ENCODE measurements at regions not wholly inside any gene's neighbourhood (a gene's known extent, or its start where the extent isn't known, plus 50 kb on each side); places are given as distances from the start of the nearest gene placed in this dataset.

DNA sequence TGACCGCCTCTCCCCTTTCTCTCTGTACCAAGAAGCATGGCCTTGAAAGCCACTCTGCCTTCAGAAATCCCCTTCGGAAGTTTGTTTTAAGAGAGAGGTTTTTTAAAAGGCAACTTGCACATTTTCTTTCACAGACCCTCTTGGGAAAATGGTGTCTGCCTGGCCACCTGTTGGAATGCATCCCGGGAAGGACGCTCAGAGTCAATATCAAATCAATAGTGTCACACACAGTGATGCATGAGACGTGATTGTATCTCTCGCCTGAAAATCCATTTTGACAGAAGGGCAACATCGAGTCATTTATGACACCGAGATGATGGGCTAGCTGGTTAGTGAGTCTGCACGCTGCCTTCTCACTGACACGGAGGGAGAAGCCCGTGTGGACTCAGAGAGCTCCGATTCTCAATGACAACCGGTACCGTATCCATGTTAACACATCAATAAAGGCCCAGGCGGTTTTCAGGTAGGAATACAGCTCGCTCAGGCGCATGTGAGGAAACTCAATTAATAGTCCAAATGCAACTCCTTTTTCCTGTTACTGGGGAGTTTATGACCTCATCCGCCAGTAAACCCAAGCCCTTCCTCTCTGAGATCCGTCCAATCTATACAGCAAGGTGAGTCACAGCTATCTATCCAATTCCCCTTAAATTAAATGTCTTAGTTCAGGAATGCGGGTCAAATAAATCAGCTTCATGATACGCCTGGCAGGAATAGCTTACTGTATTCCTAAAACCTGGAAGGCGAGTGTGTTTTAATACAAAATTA lies 621.5 kb upstream of the MKI67 start:
- Mint-ChIP-seq H3K9me3 (no peaks in the 10 kb centered on the region), H3K4me3 (no peak overlapping the region), H3K36me3 (ENCODE audit: low read depth) (no peaks in the 10 kb centered on the region), H3K27me3 (peaks cover 5% of the 10 kb centered on the region), H3K27ac (no peak overlapping the region), H3K4me1 (no peaks in the 10 kb centered on the region)
- no peak for ATAC-seq (replicated peaks)

DNA sequence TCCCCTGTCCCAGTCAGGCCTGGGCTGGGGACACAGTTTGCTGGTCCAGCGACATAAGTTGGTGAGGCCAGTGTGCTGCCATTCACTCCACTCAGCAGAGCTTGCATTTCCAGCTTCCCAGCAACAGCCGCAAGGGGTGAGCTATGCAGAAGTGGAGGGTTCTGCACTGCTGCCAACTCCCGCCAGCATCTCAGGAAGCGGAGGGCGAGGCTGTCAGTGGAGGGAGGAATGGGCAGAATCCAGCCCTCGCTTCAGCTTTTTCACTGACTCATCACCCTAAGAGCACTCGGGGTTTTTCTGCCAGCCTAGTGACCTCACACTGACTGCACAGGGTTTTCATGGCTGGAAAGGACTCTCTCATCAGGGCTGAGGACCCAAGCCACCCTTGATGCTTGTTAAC lies 625.1 kb upstream of the MKI67 start:
- Mint-ChIP-seq H3K9me3 (no peaks in the 10 kb centered on the region), H3K4me1 (no peaks in the 10 kb centered on the region), H3K36me3 (ENCODE audit: low read depth) (no peaks in the 10 kb centered on the region), H3K27ac (no peak overlapping the region), H3K4me3 (no peak overlapping the region), H3K27me3 (no peaks in the 10 kb centered on the region)
- ATAC-seq (replicated peaks), result no peak

DNA sequence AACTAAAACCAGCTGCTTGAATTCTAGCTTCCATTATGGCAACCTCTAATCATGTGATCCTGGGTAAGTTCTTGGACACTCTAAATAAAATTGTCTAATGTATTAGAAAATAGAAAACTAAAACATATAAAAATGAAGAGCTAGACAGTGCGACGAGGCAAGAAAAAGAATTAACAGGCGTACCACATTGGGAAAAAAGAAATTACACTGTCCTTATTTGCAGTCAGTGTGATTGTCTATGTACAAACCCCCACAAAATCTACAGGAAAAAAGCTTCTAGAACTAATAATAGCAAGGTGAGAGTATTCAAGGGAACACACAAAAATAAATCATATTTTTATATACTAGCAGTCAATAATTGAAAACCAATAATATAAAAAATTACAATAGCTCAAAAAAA lies 625.6 kb upstream of the MKI67 start:
- H3K4me1 Mint-ChIP-seq, result no peaks in the 10 kb centered on the region
- ATAC-seq (replicated peaks), result no peak
- no peak overlapping the region for H3K4me3 Mint-ChIP-seq
- no peaks in the 10 kb centered on the region for H3K36me3 Mint-ChIP-seq (ENCODE audit: low read depth)
- no peaks in the 10 kb centered on the region for H3K9me3 Mint-ChIP-seq
- no peak overlapping the region for H3K27ac Mint-ChIP-seq
- H3K27me3 Mint-ChIP-seq, result no peaks in the 10 kb centered on the region

DNA sequence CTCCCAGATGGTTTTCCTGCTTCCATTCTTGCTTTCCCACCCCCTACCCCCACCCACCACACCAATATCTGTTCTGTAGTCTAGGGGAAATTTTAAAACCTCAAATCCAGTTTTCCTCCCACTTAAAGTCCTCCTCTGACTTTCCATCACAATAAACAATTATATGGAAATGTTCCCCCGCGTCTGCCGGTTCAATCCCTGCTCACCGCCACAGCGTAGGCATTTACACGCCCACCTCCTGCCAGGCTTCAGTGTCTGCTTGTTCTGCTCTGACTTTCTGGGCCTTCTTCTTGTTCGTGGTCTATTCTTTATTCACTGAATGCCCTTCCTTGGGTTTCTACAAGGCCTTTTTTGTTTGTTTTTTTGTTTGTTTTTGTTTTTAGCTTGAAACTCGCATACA lies 633.0 kb upstream of the MKI67 start:
- Mint-ChIP-seq H3K27me3 (peaks cover 3% of the 10 kb centered on the region), H3K36me3 (ENCODE audit: low read depth) (no peaks in the 10 kb centered on the region), H3K9me3 (no peaks in the 10 kb centered on the region), H3K4me1 (no peaks in the 10 kb centered on the region), H3K4me3 (no peak overlapping the region), H3K27ac (no peak overlapping the region)
- no peak for ATAC-seq (replicated peaks)

DNA sequence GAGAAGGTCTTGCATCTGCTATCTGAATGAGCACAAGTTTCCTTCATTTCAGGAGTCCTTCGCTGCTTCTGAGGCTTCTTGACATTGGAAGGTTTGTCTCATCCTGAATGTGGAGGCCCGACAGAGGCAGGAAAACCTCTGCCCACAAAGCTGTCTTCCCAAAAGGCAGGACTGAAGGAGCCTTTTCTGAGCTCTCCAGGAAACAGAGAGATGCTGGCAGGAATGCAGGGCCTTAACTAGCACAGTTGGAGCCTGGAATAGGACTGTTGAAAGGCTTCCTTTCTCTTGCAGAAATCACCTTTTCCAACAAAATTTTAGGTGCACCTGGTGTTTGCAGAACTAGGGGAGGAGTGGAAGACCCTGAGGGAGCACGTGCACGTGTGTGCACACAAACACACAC lies 637.4 kb upstream of the MKI67 start:
- H3K4me3 Mint-ChIP-seq, result no peak overlapping the region
- H3K27me3 Mint-ChIP-seq, result peaks cover 3% of the 10 kb centered on the region
- no peaks in the 10 kb centered on the region for H3K36me3 Mint-ChIP-seq (ENCODE audit: low read depth)
- H3K27ac Mint-ChIP-seq, result no peak overlapping the region
- no peak for ATAC-seq (replicated peaks)
- H3K9me3 Mint-ChIP-seq, result no peaks in the 10 kb centered on the region
- H3K4me1 Mint-ChIP-seq, result no peaks in the 10 kb centered on the region

DNA sequence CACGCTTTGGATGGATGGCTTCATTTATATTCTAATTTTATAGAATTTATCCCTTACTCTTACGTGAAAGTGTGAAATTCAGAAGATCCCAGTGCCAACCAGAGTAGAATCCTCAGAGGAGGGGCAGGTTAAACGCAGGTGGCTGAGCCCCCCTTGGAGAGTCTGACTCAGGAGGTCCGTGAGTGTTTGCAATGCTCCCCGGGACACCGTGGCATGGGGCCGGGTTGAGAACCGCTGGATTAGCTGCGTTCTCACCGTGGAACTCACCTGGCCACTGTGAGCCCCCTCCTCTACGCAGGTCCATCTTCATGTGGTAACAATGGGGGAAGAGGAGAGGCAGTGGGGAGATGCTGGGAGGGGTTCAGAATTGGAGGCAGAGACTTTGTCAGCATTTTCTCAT lies 638.0 kb upstream of the MKI67 start:
- no peak overlapping the region for H3K27ac Mint-ChIP-seq
- no peaks in the 10 kb centered on the region for H3K9me3 Mint-ChIP-seq
- H3K4me3 Mint-ChIP-seq, result no peak overlapping the region
- no peak for ATAC-seq (replicated peaks)
- peaks cover 3% of the 10 kb centered on the region for H3K27me3 Mint-ChIP-seq
- no peaks in the 10 kb centered on the region for H3K36me3 Mint-ChIP-seq (ENCODE audit: low read depth)
- no peaks in the 10 kb centered on the region for H3K4me1 Mint-ChIP-seq

DNA sequence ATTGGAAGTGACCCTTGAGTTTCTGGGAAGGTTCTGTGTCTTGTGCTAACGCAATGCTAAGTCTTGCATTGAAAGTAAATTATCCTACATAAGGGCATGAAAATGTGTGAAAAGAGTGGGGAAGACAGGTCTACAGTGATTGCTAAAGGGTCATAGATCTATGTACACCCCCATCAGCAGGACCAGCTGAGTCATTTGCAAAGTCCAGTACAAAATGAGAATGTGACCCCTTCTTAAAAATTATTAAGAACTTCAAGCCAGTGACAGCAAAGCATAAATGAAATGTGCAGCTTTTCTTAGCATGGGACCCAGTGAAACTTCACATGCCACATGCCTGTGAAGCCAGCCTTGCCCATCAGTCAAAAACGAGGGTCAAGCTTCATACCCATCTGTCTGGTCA lies 640.7 kb upstream of the MKI67 start:
- no peaks in the 10 kb centered on the region for H3K9me3 Mint-ChIP-seq
- H3K27ac Mint-ChIP-seq, result no peak overlapping the region
- H3K27me3 Mint-ChIP-seq, result no peaks in the 10 kb centered on the region
- no peak for ATAC-seq (replicated peaks)
- no peak overlapping the region for H3K4me3 Mint-ChIP-seq
- no peaks in the 10 kb centered on the region for H3K4me1 Mint-ChIP-seq
- no peaks in the 10 kb centered on the region for H3K36me3 Mint-ChIP-seq (ENCODE audit: low read depth)

DNA sequence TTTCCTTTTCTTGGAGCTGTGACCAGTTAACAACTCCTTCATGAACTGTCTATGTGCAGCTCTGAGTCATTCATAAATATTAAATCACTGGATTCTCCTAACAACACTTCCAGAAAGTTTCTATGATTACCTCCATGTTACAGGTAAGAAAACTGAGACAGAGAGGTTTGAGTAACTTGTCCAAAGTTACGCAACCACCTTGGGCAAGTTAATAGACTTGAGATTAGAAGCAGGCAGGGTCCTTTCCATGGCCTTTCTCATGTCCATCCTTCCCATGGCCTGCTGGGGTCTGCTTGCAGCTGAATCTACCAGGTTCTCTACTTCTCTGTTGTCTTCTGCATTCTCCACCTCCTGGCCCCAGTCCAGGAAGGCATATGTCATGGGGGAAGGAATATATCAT lies 648.8 kb upstream of the MKI67 start:
- no peaks in the 10 kb centered on the region for H3K4me1 Mint-ChIP-seq
- no peak overlapping the region for H3K27ac Mint-ChIP-seq
- H3K9me3 Mint-ChIP-seq, result peaks cover under 1% of the 10 kb centered on the region
- no peaks in the 10 kb centered on the region for H3K27me3 Mint-ChIP-seq
- no peaks in the 10 kb centered on the region for H3K36me3 Mint-ChIP-seq (ENCODE audit: low read depth)
- no peak overlapping the region for H3K4me3 Mint-ChIP-seq
- no peak for ATAC-seq (replicated peaks)

DNA sequence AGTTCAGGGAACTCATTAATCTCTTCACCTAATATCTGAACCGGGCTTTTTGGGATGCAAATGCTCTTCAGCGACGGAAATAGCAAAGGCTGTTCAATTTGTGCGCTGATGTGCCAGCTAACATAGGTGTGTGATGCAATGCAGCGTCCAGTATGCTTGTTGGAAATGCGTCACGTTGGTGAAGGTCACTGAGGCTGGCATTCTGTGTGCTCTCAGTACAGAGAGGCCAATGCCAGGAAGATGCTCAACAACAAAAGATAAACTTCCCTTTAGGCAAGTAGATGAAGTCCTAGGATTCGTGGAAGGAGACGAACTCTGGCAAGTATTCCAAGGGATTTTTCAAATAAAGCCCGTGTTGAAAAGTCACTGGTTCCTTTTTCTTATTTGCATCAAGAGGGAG lies 649.5 kb upstream of the MKI67 start:
- no peak for ATAC-seq (replicated peaks)
- H3K27ac Mint-ChIP-seq, result no peak overlapping the region
- no peak overlapping the region for H3K4me3 Mint-ChIP-seq
- no peaks in the 10 kb centered on the region for H3K36me3 Mint-ChIP-seq (ENCODE audit: low read depth)
- H3K9me3 Mint-ChIP-seq, result peaks cover 3% of the 10 kb centered on the region
- H3K4me1 Mint-ChIP-seq, result no peaks in the 10 kb centered on the region
- H3K27me3 Mint-ChIP-seq, result no peaks in the 10 kb centered on the region

DNA sequence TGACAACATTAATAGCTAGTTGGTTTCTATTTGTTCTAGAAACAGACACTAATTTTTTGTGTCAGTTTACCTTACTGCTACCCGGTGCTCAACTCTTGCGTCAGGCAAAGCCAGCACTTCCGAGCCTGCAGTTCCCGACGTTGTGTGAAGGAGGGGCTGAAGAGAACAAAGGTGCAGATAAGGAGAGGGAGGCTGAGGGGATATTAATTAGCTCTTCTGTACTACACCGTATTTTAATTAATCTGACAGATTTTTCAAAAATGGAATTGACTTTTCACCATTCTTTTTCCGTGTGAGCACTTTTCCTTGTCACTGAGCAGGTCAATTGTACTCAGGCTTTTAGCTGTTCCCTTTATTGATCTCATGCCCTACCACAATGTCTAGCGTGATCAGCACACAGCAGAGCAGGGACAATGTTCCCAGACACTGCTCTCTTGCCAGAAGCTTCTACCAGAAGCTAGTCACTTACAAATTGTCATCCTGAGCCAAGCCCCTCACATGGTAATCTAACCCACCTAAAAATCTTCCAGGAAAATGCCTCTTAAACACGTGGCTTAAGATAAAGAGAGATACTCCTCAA lies 650.5 kb upstream of the MKI67 start:
- H3K27ac Mint-ChIP-seq, result no peak overlapping the region
- ATAC-seq (replicated peaks), result no peak
- H3K9me3 Mint-ChIP-seq, result peaks cover 3% of the 10 kb centered on the region
- H3K4me1 Mint-ChIP-seq, result no peaks in the 10 kb centered on the region
- no peak overlapping the region for H3K4me3 Mint-ChIP-seq
- no peaks in the 10 kb centered on the region for H3K27me3 Mint-ChIP-seq
- no peaks in the 10 kb centered on the region for H3K36me3 Mint-ChIP-seq (ENCODE audit: low read depth)

DNA sequence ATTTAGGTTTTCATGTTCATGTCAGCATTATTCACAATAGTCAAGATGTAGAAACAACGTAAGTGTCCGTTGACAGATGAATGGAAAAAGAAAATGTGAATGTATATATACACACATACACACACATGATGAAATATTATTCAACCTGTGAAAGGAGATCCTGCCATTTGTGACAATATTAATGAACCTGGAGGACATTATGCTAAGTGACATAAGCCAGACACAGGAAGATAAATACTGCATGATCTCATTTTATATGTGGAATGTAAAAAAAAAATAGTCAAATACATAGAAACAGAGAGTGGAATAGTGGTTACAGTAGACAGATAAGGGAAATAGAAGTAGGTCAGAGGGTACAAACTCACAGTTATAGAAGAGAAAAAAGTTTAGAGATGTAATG lies 651.1 kb upstream of the MKI67 start:
- Mint-ChIP-seq H3K36me3 (ENCODE audit: low read depth) (no peaks in the 10 kb centered on the region), H3K9me3 (peaks cover 3% of the 10 kb centered on the region), H3K27me3 (no peaks in the 10 kb centered on the region), H3K27ac (no peak overlapping the region), H3K4me3 (no peak overlapping the region), H3K4me1 (no peaks in the 10 kb centered on the region)
- ATAC-seq (replicated peaks), result no peak

DNA sequence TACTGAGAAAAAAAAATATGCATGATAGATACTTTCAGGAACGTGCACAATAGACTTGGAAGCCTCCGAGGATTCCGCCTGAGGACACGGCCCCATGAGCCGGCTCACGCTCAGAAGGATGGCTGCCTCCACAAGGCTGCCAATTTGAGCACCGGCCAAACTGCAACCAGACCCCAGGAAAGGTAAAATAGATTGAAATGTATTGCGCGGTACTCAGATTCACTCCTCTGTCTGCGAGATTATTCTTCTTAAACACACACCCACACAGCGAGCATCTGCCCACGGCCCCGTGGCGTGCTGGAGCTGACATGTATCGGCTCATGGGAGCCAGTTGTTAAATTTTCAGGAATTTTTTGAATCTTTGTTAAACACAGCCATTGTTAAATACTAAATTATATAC lies 653.2 kb upstream of the MKI67 start:
- H3K27me3 Mint-ChIP-seq, result no peaks in the 10 kb centered on the region
- no peaks in the 10 kb centered on the region for H3K4me1 Mint-ChIP-seq
- H3K36me3 Mint-ChIP-seq (ENCODE audit: low read depth), result no peaks in the 10 kb centered on the region
- no peak overlapping the region for H3K27ac Mint-ChIP-seq
- no peak for ATAC-seq (replicated peaks)
- H3K4me3 Mint-ChIP-seq, result no peak overlapping the region
- H3K9me3 Mint-ChIP-seq, result peaks cover 3% of the 10 kb centered on the region

DNA sequence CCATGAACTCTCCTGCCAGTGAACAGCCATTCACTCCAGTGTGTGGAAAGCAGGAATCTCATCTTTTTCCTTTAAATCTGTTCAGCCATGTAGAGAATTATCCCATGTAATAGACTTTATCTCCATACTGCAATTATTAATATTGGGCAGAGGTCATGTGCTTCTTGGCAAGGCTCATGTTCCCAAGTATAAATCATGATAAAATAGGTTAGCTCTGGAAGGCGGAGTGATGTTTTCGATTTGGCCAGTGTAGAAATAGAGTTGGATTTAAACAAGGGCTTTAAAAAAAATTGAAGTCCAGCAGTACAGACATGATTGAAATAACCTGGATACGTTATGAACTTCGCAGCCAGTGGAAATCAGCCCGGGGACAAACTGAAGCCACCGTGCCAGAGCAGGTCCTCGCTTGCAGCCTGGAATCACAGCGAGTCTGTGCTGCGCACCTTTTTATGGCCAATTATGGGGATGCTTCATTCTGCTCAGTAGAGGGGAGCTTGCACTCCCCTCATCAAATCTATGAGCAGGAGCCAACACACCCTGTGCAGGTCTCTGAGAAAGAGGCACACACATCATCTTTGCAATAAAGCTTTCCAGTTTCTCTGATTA lies 654.0 kb upstream of the MKI67 start:
- Mint-ChIP-seq H3K36me3 (ENCODE audit: low read depth) (no peaks in the 10 kb centered on the region), H3K27ac (no peak overlapping the region), H3K4me1 (no peaks in the 10 kb centered on the region), H3K4me3 (no peak overlapping the region), H3K27me3 (peaks cover 2% of the 10 kb centered on the region), H3K9me3 (peaks cover 3% of the 10 kb centered on the region)
- no peak for ATAC-seq (replicated peaks)

DNA sequence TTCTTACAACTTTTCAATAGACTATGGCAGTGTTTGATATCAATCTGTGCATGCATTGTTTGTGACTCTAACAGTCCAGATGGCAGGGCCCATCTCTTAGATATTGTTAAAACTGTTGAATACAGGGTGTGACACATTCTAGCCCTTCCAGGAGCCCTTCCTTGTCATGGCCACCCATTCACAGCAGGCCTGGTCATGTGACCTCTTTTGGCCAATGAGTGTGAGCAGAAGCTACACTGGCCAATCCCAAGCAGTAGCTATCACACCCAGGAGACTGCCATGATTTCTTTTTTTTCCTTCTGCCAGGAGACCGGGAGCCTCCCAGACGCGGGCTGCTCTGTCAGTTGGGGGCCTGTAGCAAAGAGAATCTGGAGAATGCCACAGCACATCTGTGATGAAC lies 655.4 kb upstream of the MKI67 start:
- no peaks in the 10 kb centered on the region for H3K36me3 Mint-ChIP-seq (ENCODE audit: low read depth)
- H3K4me3 Mint-ChIP-seq, result no peak overlapping the region
- no peak for ATAC-seq (replicated peaks)
- H3K27me3 Mint-ChIP-seq, result peaks cover 2% of the 10 kb centered on the region
- H3K4me1 Mint-ChIP-seq, result no peaks in the 10 kb centered on the region
- H3K27ac Mint-ChIP-seq, result no peak overlapping the region
- H3K9me3 Mint-ChIP-seq, result peaks cover 3% of the 10 kb centered on the region

DNA sequence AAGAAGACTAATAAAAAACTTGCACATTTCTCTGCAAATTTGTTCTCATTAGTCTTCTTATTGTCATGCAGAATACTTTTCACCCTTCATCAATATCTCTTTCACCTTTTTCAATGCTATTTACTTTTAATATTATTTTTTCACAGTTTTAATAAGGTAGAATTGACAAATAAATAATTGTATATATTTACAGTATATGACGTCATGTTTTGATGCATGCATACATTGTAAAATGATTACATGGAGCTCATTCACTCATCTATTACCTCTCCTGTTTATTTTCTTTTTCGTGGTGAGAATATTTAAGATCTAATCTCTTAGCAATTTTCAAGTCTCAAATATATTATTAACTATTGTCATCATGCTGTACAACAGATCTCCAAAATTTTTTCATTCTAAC lies 658.2 kb upstream of the MKI67 start:
- H3K4me3 Mint-ChIP-seq, result no peak overlapping the region
- ATAC-seq (replicated peaks), result no peak
- H3K9me3 Mint-ChIP-seq, result peaks cover 3% of the 10 kb centered on the region
- no peaks in the 10 kb centered on the region for H3K36me3 Mint-ChIP-seq (ENCODE audit: low read depth)
- peaks cover 10% of the 10 kb centered on the region for H3K27me3 Mint-ChIP-seq
- H3K27ac Mint-ChIP-seq, result no peak overlapping the region
- H3K4me1 Mint-ChIP-seq, result no peaks in the 10 kb centered on the region
